ENCODE measurements at regions not wholly inside any gene's neighbourhood (a gene's known extent, or its start where the extent isn't known, plus 50 kb on each side); places are given as distances from the start of the nearest gene placed in this dataset.

- H3K4me3 Mint-ChIP-seq, result no peak overlapping the region
- Histone ChIP-seq H3K9me3 (ENCODE audit: control insufficient read depth, insufficient read depth, low read length) (no peaks in the 10 kb centered on the region), H3K4me3 (ENCODE audit: low read length) (no peak overlapping the region), H3K27ac (ENCODE audit: low read length) (no peak overlapping the region), H3K4me1 (ENCODE audit: control insufficient read depth, insufficient read depth, low read length) (no peaks in the 10 kb centered on the region), H3K36me3 (ENCODE audit: control insufficient read depth, insufficient read depth, low read length) (no peaks in the 10 kb centered on the region), H3K27me3 (ENCODE audit: control insufficient read depth, insufficient read depth, low read length) (no peaks in the 10 kb centered on the region)
- no peak overlapping the region for H3K27ac Mint-ChIP-seq
- peaks cover 5 to 15% of the 10 kb centered on the region in 2 donors for H3K9me3 Mint-ChIP-seq
- ATAC-seq (no peak), DNase-seq (no peak)
- H3K36me3 Mint-ChIP-seq, result no peaks in the 10 kb centered on the region
- no peak for TF ChIP-seq CTCF (IDR thresholded peaks at IDR 0.05)
- no peaks in the 10 kb centered on the region for H3K27me3 Mint-ChIP-seq (ENCODE audit: low read depth in 2 of 2)
- intact Hi-C loops (cut with micrococcal nuclease), result no loop called here
- no peaks in the 10 kb centered on the region for H3K4me1 Mint-ChIP-seq
These were observed 526.1 kb upstream of the GRAMD2B start for GRCh38 chr5:125897089-125897488.

DNA sequence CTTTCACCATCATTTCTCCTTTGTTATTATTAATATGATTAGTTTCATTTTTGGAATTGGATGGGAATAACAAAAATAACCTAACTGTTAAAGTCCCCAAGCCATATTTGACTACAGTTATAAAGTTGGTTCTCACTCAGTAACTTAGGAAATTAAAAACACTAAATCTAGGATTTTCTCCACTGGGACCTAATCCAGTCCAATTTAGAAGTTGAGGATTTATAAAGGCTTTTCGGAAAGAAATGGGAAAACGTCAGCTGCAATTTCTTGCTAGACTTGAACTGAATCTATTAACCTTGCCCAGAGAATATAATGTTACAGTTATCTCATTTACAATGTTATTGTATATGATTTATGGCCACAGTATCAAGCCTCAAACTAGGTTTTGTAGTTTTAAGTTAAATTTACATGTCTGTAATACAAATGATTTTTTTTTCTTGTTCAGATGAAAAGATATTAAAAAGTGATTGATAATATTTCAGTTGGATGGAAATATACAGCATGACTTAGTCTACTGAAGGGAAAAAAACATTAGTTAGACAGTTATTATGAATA lies 524.3 kb upstream of the GRAMD2B start:
- H3K27me3 Mint-ChIP-seq (ENCODE audit: low read depth in 2 of 2), result no peaks in the 10 kb centered on the region
- Histone ChIP-seq H3K27me3 (ENCODE audit: control insufficient read depth, insufficient read depth, low read length) (no peaks in the 10 kb centered on the region), H3K4me1 (ENCODE audit: control insufficient read depth, insufficient read depth, low read length) (no peaks in the 10 kb centered on the region), H3K4me3 (ENCODE audit: low read length) (no peak overlapping the region), H3K36me3 (ENCODE audit: control insufficient read depth, insufficient read depth, low read length) (no peaks in the 10 kb centered on the region), H3K9me3 (ENCODE audit: control insufficient read depth, insufficient read depth, low read length) (no peaks in the 10 kb centered on the region), H3K27ac (ENCODE audit: low read length) (no peak overlapping the region)
- DNase-seq (no peak), ATAC-seq (no peak)
- no CpG with 5 or more reads among the region's 2 CpGs for WGBS (ENCODE audit: insufficient coverage)
- no peaks in the 10 kb centered on the region for H3K36me3 Mint-ChIP-seq
- H3K4me1 Mint-ChIP-seq, result no peaks in the 10 kb centered on the region
- no peak overlapping the region for H3K4me3 Mint-ChIP-seq
- intact Hi-C loops (cut with micrococcal nuclease), result no loop called here
- H3K9me3 Mint-ChIP-seq, result peaks cover 6 to 10% of the 10 kb centered on the region in 2 donors
- TF ChIP-seq CTCF (IDR thresholded peaks at IDR 0.05), result no peak
- no peak overlapping the region for H3K27ac Mint-ChIP-seq

GRCh38 chr5:125912028-125912427 lies 511.2 kb upstream of the GRAMD2B start:
- peaks cover 16 to 30% of the 10 kb centered on the region in 2 donors for H3K9me3 Mint-ChIP-seq
- DNase-seq, result no peak
- TF ChIP-seq CTCF (IDR thresholded peaks at IDR 0.05), result no peak
- Histone ChIP-seq H3K9me3 (ENCODE audit: control insufficient read depth, insufficient read depth, low read length) (peaks cover 8% of the 10 kb centered on the region), H3K4me3 (ENCODE audit: low read length) (no peak overlapping the region), H3K36me3 (ENCODE audit: control insufficient read depth, insufficient read depth, low read length) (no peaks in the 10 kb centered on the region), H3K4me1 (ENCODE audit: control insufficient read depth, insufficient read depth, low read length) (no peaks in the 10 kb centered on the region), H3K27me3 (ENCODE audit: control insufficient read depth, insufficient read depth, low read length) (no peaks in the 10 kb centered on the region), H3K27ac (ENCODE audit: low read length) (no peak overlapping the region)
- intact Hi-C loops (cut with micrococcal nuclease), result no loop called here
- no peak overlapping the region for H3K27ac Mint-ChIP-seq
- H3K27me3 Mint-ChIP-seq (ENCODE audit: low read depth in 2 of 2), result no peaks in the 10 kb centered on the region
- 94% methylated on average over 1 of the region's 1 CpG for WGBS (ENCODE audit: insufficient coverage)
- no peak for ATAC-seq
- peaks cover 5% of the 10 kb centered on the region for H3K36me3 Mint-ChIP-seq
- no peaks in the 10 kb centered on the region for H3K4me1 Mint-ChIP-seq
- no peak overlapping the region for H3K4me3 Mint-ChIP-seq

DNA sequence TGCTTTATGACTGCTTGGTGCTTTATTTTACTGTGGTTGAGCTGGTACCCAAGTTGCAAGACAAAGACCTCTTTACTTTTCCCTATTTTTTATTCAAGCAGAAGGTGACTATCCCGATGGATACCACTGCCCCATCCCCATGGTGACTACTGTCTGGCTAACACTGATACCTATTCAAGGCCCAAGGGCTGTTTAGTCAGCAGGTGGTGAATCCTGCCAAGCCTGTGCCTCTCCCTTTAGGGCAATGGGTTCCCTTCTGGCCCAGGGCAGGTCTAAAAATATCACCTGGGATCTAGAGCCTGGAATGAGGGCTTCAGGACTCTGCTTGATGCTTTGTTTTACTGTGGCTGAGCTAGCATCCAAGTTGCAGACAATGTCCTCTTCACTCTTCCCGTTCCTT lies 510.0 kb upstream of the GRAMD2B start:
- H3K9me3 Mint-ChIP-seq, result peaks cover 14 to 29% of the 10 kb centered on the region in 2 donors
- 81% methylated on average over 2 of the region's 2 CpGs for WGBS (ENCODE audit: insufficient coverage)
- intact Hi-C loops (cut with micrococcal nuclease), result no loop called here

More for the DNA sequence above, 510.0 kb upstream of the GRAMD2B start:
- H3K36me3 ChIP-seq (ENCODE audit: control insufficient read depth, insufficient read depth, low read length), result no peaks in the 10 kb centered on the region
- DNase-seq (no peak), ATAC-seq (no peak)
- peaks cover 8% of the 10 kb centered on the region for H3K9me3 ChIP-seq (ENCODE audit: control insufficient read depth, insufficient read depth, low read length)
- H3K27ac ChIP-seq (ENCODE audit: low read length), result no peak overlapping the region
- no peak for TF ChIP-seq CTCF (IDR thresholded peaks at IDR 0.05)
- H3K4me1 ChIP-seq (ENCODE audit: control insufficient read depth, insufficient read depth, low read length), result no peaks in the 10 kb centered on the region
- no peaks in the 10 kb centered on the region for H3K27me3 ChIP-seq (ENCODE audit: control insufficient read depth, insufficient read depth, low read length)
- H3K4me1 Mint-ChIP-seq, result no peaks in the 10 kb centered on the region
- H3K27me3 Mint-ChIP-seq (ENCODE audit: low read depth in 2 of 2), result no peaks in the 10 kb centered on the region
- H3K36me3 Mint-ChIP-seq, result peaks cover 5% of the 10 kb centered on the region
- no peak overlapping the region for H3K4me3 Mint-ChIP-seq
- H3K27ac Mint-ChIP-seq, result no peak overlapping the region
- no peak overlapping the region for H3K4me3 ChIP-seq (ENCODE audit: low read length)

Data from natural killer cell (primary cell).